Esophagus muscularis mucosa (tissue), 4 donors: ENCODE measurements at regions not wholly inside any gene's neighbourhood (a gene's known extent, or its start where the extent isn't known, plus 50 kb on each side); places are given as distances from the start of the nearest gene placed in this dataset.

Experiments
- DNase-seq: peaks from one replicate; pipeline ENCODE4 v3.0.0-alpha.2; 2017; ENCODE audit errors: extremely low spot score
- H3K27ac ChIP-seq, 4 donors: fragments of 200-600 bp; sonication (generic); replicated peaks in 1 of 4; 1 replicate in 3 of 4; 2 replicates in 1 of 4; pipeline ENCODE4 v1.5.1; 2016 to 2019; ENCODE audit warnings: mild to moderate bottlenecking in 1 of 4
- H3K27me3 ChIP-seq, 4 donors: fragments of 200-600 bp; sonication (generic); one replicate each; pipeline versions ENCODE4 v1.5.1 to v1.6.0; 2016 to 2019
- H3K36me3 ChIP-seq, 4 donors: fragments of 200-600 bp; sonication (generic); one replicate each; pipeline ENCODE4 v1.5.1; 2016 to 2019
- H3K4me1 ChIP-seq, 4 donors: fragments of 200-600 bp; sonication (generic); one replicate each; pipeline ENCODE4 v1.5.1; 2016 to 2019
- H3K4me3 ChIP-seq, 4 donors: fragments of 200-600 bp; sonication (generic); 1 replicate in 2 of 4; 2 replicates in 2 of 4; pipeline ENCODE4 v1.5.1; 2016 to 2019; ENCODE audit warnings: mild to moderate bottlenecking in 4 of 4, moderate library complexity in 1 of 4
- H3K9me3 ChIP-seq, 4 donors: fragments of 200-600 bp; sonication (generic); 1 replicate in 3 of 4; 2 replicates in 1 of 4; pipeline ENCODE4 v1.5.1; 2016 to 2019
- EP300 ChIP-seq: sonication (generic); formaldehyde crosslinking; IDR thresholded peaks from one replicate; pipeline ENCODE4 v1.6.1; 2017; ENCODE audit warnings: antibody characterized with exemption
- POLR2A ChIP-seq: fragments of 450-650 bp; IDR thresholded peaks from one replicate; pipeline ENCODE4 v1.6.1; 2017; ENCODE audit warnings: antibody characterized with exemption, moderate library complexity, mild to moderate bottlenecking, low read depth
- POLR2AphosphoS5 ChIP-seq, 2 donors: sonication (generic); formaldehyde crosslinking; IDR thresholded peaks; one replicate each; pipeline ENCODE4 v1.6.1; 2017; ENCODE audit warnings: antibody characterized with exemption in 2 of 2
- WGBS: methylation state at CpG from one replicate; pipeline ENCODE4 v1.1.5; 2018; 5-methylcytosine and 5-hydroxymethylcytosine counted together
- intact Hi-C: fragments of 100-400 bp; cut with DNase I; formaldehyde crosslinking; loops from one replicate; pipeline ENCODE4 v1.15.1; 2023
- TF ChIP-seq, protein P1 (sequence below), 3 experiments: fragments of 200-600 bp in 2 of 3; fragments of 450-650 bp in 1 of 3; sonication (generic) in 2 of 3; IDR thresholded peaks; one replicate each; pipeline ENCODE4 v1.5.1; 2017 to 2019; ENCODE audit warnings: antibody characterized with exemption in 3 of 3, mild to moderate bottlenecking in 2 of 3, moderate library complexity in 1 of 3

DNA sequence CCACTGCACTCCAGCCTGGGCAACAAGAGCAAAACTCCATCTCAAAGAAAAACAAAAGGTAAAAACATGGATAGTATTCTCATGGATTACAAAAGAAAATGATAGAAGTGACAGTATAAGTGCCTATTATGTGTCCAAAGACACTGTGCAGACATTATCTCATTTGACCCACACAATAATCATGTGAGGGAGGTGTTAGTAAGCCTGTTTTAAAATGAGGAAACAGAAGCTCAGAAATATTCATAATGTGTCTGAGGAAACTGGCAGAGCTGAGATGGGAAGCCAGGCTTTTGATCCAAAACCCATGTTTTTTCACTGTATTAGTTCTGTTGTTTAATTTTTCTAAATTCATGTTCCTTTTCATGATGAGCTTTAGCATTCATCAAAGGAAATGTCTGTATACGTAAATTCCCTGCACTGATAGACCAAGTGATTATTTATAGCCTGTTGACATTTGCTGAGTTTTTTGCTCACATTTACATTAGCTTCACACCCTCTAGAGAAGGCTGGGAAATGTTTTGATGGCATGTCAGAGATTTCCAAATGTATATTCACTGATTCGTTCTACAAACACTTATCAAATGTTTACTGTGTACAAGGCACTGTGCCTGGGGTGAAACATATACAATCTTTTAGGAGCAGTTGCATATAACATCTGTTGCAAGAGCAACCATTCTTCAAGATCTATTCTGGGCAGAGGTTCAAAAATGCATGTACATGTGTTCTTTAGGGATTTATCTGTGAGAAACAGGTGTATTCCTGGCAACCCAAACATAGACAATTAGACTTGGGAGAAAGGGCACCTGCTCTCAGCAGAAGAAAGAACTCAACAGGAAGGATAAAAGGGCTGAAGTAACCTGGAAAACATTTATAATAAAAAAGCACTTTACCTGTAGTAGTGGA is 331.5 kb downstream of the SAMD5 start:
- Histone ChIP-seq H3K4me3 (no peak overlapping the region), H3K27me3 (no peaks in the 10 kb centered on the region), H3K4me1 (no peaks in the 10 kb centered on the region), H3K9me3 (peaks cover 0 to 4% (median 0%) of the 10 kb centered on the region in 4 donors), H3K36me3 (no peaks in the 10 kb centered on the region), H3K27ac (no peak overlapping the region)
- intact Hi-C loops: no loop called here
- TF ChIP-seq EP300 (no peak), POLR2A (no peak), POLR2AphosphoS5 (IDR thresholded peaks at IDR 0.05) (no peak)
- TF ChIP-seq, protein P1, sequence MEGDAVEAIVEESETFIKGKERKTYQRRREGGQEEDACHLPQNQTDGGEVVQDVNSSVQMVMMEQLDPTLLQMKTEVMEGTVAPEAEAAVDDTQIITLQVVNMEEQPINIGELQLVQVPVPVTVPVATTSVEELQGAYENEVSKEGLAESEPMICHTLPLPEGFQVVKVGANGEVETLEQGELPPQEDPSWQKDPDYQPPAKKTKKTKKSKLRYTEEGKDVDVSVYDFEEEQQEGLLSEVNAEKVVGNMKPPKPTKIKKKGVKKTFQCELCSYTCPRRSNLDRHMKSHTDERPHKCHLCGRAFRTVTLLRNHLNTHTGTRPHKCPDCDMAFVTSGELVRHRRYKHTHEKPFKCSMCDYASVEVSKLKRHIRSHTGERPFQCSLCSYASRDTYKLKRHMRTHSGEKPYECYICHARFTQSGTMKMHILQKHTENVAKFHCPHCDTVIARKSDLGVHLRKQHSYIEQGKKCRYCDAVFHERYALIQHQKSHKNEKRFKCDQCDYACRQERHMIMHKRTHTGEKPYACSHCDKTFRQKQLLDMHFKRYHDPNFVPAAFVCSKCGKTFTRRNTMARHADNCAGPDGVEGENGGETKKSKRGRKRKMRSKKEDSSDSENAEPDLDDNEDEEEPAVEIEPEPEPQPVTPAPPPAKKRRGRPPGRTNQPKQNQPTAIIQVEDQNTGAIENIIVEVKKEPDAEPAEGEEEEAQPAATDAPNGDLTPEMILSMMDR (IDR thresholded peaks at IDR 0.05): no peak
- peak; percentile 2 for DNase-seq
- WGBS: 39% methylated on average over 2 of the region's 2 CpGs

DNA sequence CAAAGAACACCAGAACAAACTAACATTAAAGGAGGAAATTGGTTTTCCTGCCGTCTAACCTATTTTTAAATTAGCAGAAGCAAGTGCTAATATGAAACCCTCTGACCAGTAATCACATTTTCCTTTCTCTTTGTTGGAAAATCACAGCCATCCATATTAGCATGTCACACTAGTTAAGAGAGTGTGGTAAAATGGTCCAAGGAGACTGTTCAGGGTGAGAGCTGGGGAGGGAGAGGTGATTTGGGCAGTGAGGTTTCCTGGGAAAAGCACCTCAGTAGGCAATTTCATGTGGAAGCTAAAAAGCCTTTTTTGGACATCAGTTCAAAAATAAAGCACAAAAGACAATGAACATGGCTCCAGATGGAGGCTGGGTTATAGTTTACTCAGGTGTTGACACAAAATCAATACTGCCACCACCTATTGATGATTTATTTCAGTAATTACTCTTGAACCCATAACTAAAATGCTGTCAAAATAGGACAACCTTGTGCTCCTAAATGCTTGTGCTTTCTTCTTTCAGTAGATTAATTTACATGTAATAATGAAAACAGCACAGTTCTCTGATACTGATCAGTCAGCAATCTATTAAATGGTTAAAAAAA is 333.2 kb downstream of the SAMD5 start:
- intact Hi-C loops: no loop called here

DNA sequence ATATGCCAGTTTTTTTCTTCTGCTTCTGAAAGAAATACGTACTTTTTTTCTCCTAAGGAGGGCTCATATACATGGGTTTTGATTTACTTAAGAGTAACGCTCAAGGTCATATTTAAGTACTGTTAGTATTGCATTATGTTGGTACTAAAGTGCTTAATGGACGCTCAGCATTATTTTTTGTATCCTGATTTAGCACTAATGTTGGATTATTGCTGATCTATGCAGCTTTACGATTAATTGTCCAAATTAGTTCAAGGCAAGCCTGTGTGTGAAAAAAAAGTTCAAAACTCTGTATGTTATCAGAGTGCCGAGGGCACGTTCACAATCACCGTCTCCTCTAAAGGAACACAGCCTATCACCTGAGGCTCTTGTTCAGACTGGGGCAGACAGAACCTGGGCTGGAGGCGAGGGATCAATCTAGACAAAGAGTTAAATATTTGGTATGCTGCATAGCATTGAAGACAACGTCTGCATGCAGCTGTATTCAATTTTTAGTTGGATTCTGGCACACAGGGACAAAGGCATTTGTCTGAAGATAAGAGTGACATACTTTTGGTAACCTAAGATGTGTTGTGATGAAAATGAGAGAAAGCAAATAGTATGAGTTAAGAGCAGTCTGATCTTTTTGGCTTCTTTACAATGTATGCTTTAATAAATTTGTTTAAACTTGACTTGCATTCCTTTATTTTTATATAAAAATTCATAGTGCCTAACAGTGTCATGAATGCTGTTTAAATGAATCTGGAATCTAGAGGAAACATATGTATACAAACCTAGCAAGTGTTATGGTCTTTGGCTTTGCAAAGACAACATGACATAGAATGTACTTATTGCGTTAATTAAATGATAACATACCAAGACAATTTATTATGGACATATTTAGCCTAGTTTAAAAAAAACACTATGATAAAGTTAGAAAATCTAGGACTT is 341.2 kb downstream of the SAMD5 start:
- no peak overlapping the region for H3K27ac ChIP-seq
- no peaks in the 10 kb centered on the region for H3K36me3 ChIP-seq
- TF ChIP-seq POLR2AphosphoS5 (IDR thresholded peaks at IDR 0.05) (no peak), POLR2A (no peak), EP300 (no peak)
- intact Hi-C loops: no loop called here
- H3K4me1 ChIP-seq: no peaks in the 10 kb centered on the region
- no peak overlapping the region for H3K4me3 ChIP-seq
- 74% methylated on average over 10 of the region's 10 CpGs for WGBS
- no peaks in the 10 kb centered on the region for H3K9me3 ChIP-seq
- no peaks in the 10 kb centered on the region for H3K27me3 ChIP-seq
- no peak for DNase-seq

More for the DNA sequence above, 333.2 kb downstream of the SAMD5 start:
- 58% methylated on average over 1 of the region's 1 CpG for WGBS
- H3K36me3 ChIP-seq: no peaks in the 10 kb centered on the region
- no peaks in the 10 kb centered on the region for H3K27me3 ChIP-seq
- H3K27ac ChIP-seq: no peak overlapping the region
- no peak for DNase-seq
- H3K4me3 ChIP-seq: no peak overlapping the region
- TF ChIP-seq EP300 (no peak), POLR2A (no peak), POLR2AphosphoS5 (IDR thresholded peaks at IDR 0.05) (no peak)
- TF ChIP-seq, protein P1 (IDR thresholded peaks at IDR 0.05): no peak
- peaks cover 0 to 4% (median 0%) of the 10 kb centered on the region in 4 donors for H3K9me3 ChIP-seq
- no peaks in the 10 kb centered on the region for H3K4me1 ChIP-seq

DNA sequence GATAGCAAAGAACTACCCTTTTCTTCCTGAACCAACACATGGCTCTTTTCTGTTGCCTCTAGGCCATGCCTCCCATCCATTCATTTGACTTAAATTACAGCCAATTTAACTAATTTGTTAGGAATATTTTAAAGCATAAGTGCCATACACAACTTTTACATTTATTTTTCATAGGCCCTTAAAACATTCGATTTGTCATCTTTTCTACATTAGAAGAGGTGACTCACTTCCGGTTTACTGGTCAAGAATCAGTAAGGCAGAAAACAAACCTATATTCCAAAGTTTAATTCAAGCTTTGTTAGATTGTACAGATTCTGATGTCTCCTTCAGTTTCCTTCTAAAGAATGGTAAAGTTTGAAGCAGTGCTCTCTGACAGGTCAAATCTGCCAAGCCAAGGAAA is 344.3 kb downstream of the SAMD5 start:
- 89% methylated on average over 2 of the region's 2 CpGs for WGBS
- no peaks in the 10 kb centered on the region for H3K4me1 ChIP-seq
- TF ChIP-seq EP300: no peak
- no peak for TF ChIP-seq POLR2A
- TF ChIP-seq, protein P1 (IDR thresholded peaks at IDR 0.05): no peak
- no peak for TF ChIP-seq POLR2AphosphoS5 (IDR thresholded peaks at IDR 0.05)
- H3K36me3 ChIP-seq: no peaks in the 10 kb centered on the region
- intact Hi-C loops: no loop called here
- no peak overlapping the region for H3K4me3 ChIP-seq
- DNase-seq: no peak
- no peak overlapping the region for H3K27ac ChIP-seq
- no peaks in the 10 kb centered on the region for H3K27me3 ChIP-seq
- no peaks in the 10 kb centered on the region for H3K9me3 ChIP-seq

DNA sequence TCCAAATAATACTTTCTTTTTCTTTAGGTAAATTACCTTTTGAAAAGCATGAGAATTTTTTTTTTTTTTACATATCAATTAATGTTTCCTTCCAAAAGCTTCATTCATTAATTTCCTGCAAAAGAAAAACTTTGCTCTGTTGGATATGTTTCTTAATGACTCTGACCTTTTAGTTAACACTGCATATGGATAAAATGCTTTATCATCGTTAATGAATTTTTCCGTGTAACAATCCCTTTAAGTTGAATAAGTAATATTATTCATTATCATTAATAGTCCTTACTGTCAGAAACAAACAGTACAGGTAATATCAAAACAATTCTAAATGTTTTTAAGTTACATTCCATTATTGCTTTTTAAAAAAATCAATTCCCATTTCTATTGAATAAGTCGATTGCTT is 345.1 kb downstream of the SAMD5 start:
- intact Hi-C loops: no loop called here
- TF ChIP-seq POLR2AphosphoS5 (IDR thresholded peaks at IDR 0.05) (no peak), EP300 (no peak), POLR2A (no peak)
- TF ChIP-seq, protein P1 (IDR thresholded peaks at IDR 0.05): no peak
- H3K27ac ChIP-seq: no peak overlapping the region
- H3K9me3 ChIP-seq: no peaks in the 10 kb centered on the region
- no peak overlapping the region for H3K4me3 ChIP-seq
- WGBS: 93% methylated on average over 3 of the region's 3 CpGs
- no peak for DNase-seq
- H3K4me1 ChIP-seq: no peaks in the 10 kb centered on the region
- no peaks in the 10 kb centered on the region for H3K27me3 ChIP-seq
- H3K36me3 ChIP-seq: no peaks in the 10 kb centered on the region
